Activated CD4-positive, alpha-beta T cell treated with anti-CD3 and anti-CD28 coated beads, Interleukin-2, amount 50 U/mL, for 24 hours (primary cell): ENCODE measurements at regions not wholly inside any gene's neighbourhood (a gene's known extent, or its start where the extent isn't known, plus 50 kb on each side); places are given as distances from the start of the nearest gene placed in this dataset.
"Not testable (repeated sequence)": the region's sequence is repeated elsewhere in the genome, so short reads cannot be mapped to it uniquely, and the experiment has no call there.

ENCODE experiments used
- DNase-seq, 2 donors: peaks; one replicate each; pipeline ENCODE4 v3.0.0-alpha.2; 2020; ENCODE audit warnings: low read depth in 1 of 2, low spot score in 1 of 2

GRCh38 chr7:55261386-55261770 lies 103.8 kb upstream of the LANCL2 start:
- no peak for DNase-seq

DNA sequence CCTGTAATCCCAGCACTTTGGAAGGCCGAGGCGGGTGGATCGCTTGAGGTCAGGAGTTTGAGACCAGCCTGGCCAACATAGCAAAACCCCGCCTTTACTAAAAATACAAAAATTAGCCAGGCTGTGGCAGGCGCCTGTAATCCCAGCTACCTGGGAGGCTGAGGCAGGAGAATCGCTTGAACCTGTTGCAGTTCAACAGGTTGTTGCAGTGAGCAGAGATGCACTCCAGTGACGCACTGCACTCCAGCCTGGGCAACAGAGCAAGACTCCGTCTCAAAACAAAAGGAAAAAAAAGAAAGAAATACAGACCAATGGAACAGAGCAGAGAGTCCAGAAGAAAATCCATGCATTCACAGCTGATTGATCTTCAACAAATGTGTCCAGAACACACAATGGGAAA lies 99.8 kb upstream of the LANCL2 start:
- DNase-seq: not testable (repeated sequence)

DNA sequence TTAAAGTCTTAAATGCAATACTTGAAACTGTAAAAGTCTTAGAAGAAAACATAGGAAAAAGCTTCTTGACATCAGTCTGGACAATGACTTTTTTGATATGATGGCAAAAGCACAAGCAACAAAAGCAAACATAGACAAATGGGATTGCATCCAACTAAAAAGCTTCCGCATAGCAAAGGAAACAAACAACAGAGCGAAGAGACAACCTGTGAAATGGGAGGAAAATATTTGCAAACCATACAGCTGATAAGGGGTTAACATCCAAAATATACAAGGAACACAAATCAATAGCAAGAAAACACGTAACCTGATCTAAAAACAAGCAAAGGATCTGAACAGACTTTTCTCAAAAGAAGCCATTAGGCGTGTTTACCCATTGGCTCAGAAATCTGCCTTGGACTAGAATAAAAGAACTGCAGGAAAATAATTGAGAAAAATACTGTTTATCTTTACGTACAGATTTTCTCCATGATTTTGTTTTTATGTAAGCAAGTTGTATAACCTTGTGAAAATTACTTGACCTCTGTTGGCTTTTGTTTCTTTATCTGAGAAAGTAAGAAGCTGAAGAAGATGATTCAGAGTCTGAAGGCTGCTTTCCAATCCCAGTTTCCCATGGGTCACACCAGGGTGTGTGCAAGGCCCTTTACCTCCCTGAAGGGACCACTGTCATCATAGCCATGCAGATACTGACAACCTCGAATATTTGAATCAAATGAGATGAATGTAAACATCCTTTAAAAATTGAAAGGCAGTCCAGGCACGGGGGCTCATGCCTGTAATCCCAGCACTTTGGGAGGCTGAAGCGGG lies 99.1 kb upstream of the LANCL2 start:
- DNase-seq: no peak

GRCh38 chr7:55271069-55271626 lies 94.0 kb upstream of the LANCL2 start:
- no peak for DNase-seq

- no peak for DNase-seq
Observed at GRCh38 chr7:55271661-55272060, 93.5 kb upstream of the LANCL2 start.

GRCh38 chr7:55272328-55272727 lies 92.8 kb upstream of the LANCL2 start:
- DNase-seq: no peak

DNA sequence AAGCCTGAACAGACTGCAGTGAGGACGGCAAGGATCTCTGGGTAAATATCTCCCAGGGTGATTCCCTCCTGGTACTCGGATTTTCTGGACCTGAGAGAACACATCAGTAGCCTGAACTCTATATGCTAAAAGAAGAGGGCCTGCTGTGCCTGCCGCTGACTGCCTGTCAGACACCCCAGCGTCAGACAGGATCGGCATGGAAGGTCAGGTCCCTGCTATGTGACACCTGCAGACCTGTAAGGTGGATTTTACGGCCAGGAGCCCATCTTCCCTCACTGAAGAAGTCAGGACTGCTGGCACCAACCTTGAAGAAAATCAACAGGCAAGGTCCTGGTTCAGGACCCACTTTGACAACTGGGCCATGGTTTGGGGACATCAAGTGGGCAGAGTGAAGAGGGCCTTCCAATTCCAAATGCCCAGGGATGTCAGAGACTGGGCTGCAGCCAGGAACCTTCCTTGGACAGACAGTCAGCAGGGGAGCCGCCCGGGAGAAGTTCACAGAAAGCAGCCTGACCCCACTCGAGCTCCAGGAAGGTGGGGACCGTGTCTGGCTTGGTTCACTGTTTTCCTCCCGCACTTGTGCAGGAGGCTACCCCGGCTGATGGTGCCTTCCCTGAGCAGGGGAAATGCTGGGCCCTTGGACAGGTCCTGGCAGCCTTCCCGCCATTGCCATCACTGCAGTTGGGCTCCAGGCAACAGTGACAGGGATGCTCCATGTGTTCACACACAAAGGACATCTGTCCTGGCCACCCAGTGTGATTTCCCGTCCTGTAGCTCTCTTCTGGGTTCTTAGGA lies 91.8 kb upstream of the LANCL2 start:
- no peak for DNase-seq

DNA sequence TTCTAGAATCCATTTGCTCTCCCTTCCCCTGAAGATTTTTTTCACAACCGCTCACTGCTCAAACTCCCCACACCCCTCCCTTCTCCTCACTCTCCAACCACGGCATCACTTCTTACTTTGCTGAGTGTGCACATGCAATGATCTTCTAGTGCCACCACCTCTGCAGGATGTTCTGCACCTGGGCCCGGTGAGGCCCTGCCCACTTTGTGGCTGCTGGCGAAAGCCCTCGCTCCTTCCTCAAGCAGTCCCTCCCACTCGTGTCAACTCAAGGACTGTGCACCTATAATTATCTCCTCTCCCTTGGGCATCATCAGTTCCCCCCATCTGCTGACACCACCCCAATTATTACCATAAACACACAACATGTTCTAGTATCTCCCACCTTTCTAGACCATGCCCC lies 91.0 kb upstream of the LANCL2 start:
- no peak for DNase-seq

GRCh38 chr7:55275291-55276200 lies 89.6 kb upstream of the LANCL2 start:
- DNase-seq: no peak

DNA sequence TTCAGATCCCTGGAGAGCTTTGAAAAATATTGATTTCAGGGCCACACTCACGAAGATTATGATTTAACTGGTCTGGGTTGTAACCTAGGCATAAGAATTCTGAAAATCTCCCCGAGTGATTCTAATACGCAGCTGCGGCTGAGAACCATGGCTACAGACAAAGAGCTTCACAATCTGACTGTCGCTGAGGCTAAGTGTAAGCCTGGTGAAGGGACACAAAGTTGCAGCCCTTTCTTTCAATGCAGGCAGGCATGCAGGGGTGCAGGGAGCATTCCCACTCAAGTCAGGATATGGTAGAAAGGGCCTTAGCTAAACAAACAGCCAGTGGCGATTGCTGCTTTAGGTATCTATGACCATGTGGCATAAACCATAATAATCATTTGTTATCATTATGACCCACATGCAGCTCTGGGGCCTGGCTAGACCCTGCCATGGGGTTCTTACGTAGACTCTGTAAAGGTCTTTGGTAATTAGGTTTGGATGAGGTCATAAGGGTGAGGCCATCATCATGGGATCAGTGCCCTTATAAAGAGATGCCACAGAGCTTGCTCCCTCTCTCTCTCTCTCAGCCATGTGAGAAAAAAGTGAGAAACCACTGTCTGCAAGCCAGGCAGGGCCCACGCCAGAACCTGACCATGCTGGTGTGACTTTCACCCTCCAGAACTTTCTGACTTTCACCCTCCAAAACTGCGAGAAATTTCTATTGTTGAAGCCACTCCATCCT lies 88.4 kb upstream of the LANCL2 start:
- DNase-seq: no peak

- no peak for DNase-seq
Observed at GRCh38 chr7:55277916-55278315, 87.2 kb upstream of the LANCL2 start.

DNA sequence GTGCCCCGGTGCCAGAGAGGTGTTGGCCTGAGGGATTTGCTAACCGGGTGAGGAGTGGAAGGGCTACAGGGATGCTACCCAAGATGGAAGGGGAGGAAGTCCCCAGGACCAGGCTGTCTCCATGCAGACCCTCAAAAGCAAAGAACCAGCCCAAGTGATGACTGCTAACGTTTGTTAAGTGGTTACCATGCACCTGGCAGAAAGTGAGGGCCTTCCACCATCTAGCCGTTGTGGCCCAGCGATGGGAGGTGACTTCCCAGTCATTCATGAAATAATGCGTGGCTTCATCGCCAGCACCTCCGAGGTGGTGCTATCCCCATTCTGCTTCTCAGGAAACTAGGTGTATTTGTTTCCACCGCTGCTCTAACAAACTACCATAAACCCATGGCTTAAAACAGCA lies 86.8 kb upstream of the LANCL2 start:
- no peak for DNase-seq

DNA sequence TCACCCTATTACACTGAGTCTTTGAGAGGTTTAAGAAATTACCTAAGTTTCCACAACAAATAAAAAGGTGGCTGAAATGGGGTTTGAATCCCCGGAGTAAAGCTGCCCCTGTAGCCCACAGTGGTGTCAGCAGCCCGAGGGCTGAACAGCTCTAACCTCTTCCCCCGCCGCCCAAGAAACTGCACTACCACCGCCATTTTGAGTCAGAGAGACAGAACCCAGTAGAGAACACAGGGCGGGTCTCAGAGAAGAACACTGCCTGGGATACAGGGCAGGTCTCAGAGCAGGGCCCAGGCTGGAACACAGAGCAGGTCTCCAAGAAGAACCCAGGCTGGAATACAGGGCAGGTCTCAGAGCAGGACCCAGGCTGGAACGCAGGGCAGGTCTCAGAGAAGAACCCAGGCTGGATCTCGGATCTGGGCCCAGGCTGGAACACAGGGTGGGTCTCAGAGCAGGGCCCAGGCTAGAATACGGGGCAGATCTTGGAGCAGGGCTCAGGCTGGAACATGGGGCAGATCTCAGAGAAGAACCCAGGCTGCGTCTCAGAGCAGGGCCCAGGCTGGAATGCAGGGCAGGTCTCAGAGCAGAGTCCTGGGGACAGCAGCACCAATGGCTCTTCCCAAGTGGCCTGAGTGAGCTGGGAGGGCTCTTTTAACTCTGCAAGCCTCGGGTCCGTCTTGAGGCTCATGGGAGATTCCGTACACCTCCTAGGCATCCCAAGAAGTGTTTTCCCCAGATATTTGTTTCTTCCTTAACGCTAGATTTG lies 85.9 kb upstream of the LANCL2 start:
- DNase-seq: no peak

DNA sequence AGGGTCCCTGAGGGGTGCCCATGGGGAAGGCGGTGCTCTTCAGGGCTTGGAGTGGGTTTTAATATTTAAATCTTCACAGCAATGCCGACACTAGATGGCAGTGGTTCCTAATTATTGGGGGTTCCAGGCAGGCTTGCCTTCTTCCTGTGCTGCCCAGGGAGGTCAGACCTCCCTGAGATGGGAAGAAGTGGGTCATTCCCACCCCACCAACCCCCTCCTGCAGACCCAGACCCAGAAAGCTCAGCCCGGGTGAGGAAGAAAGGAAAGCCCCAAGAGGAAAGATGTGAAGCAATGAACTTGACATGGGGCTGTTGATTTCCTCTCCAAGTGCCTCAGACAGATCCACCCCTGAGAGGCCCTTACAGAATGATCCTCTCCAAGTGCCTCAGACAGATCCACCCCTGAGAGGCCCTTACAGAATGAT lies 85.1 kb upstream of the LANCL2 start:
- DNase-seq: peak; percentile 15 to 52

DNA sequence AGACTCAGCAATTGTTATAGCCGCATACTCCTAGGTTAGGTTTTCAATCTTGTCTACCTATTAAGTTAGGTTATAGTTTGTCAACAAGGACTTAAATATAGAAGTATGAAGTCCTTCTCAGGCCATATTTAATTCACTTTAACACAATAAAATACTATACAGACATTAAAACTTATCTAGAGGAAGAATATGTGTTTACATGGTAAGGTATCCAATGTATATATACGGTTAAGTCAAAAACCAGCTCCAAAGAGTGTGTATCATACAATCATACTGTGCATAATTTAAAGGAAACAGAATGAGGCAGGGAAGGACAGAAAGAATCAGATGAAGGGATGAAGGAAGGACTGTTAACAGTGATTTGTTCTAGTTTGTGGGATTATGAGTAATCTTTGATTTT lies 79.5 kb upstream of the LANCL2 start:
- no peak for DNase-seq

DNA sequence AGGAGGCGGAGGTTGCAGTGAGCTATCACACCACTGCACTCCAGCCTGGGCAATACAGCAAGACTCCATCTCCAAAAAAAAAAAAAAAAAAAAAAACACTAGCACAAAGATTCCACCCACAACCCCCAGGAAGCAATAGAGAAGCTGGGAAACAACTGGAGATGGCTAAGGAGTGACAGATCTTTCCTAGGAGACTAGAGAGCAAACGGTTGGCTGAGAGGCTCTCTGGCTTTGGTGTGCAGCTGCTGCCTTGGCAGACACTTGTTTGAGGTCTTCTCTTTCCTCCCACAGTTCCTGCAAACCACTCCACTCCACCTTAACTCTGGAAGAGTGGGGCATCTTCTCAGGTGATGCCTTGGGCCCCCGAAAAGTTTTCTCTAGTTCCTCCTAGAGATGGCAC lies 78.5 kb upstream of the LANCL2 start:
- DNase-seq: no peak

DNA sequence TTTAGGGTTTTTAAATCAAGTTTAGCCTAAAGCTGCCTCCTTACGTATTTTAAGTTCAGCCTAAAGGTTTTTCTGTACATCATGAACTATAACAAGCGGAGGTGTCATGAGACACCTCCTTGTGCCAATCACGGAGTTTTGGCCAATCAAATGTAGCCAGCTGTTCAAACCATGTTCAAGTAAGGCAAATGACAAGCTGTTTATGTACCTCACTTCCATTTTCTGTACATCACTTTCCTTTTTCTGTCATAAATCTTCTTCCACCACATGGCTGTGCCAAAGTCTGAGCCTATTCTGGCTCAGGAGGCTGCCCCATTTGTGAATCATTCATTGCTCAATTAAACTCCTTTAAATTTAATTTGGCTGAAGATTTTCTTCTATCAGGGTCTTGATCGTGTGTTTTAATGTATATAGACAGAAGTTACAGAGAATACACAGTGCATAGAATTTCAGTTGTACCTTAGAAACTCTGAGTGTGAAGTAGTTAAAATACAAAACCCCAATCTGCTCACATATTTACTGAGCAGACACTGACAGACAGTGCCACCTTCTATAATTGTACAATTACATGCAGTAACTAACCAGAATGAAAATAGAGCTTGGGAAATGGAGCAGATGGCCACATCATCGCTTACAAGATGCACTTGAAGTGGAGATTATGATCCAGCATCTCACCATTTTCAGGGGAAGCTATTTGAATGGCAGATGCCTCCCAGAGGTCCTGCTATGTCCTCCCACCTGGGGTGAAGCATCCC lies 76.9 kb upstream of the LANCL2 start:
- DNase-seq: no peak

- no peak for DNase-seq
Observed at GRCh38 chr7:55296070-55296469, 69.1 kb upstream of the LANCL2 start.
